ENCODE measurements at regions not wholly inside any gene's neighbourhood (a gene's known extent, or its start where the extent isn't known, plus 50 kb on each side); places are given as distances from the start of the nearest gene placed in this dataset.

- FAIRE-seq (no peak), DNase-seq (no peak)
- no peak overlapping the region for H3K4me3 ChIP-seq (ENCODE audit: low read depth in 1 of 3, low read length in 3 of 3)
- H3K36me3 ChIP-seq (ENCODE audit: control insufficient read depth in 3 of 3, insufficient read depth in 2 of 3, low read depth in 1 of 3, low read length in 3 of 3), result no peaks in the 10 kb centered on the region
- WGBS, 3 donors, result 76 to 86% (median 77%) methylated on average over 1 of the region's 1 CpG
- H3K9me3 ChIP-seq (ENCODE audit: control insufficient read depth in 2 of 2, insufficient read depth in 1 of 2, low read depth in 1 of 2, low read length in 1 of 2), result no peaks in the 10 kb centered on the region
- H3K4me1 ChIP-seq (ENCODE audit: control insufficient read depth in 3 of 3, insufficient read depth in 2 of 3, low read depth in 1 of 3, low read length in 2 of 3), result no peaks in the 10 kb centered on the region
- H3K27ac ChIP-seq (ENCODE audit: low read depth in 1 of 3, low read length in 2 of 3), result no peak overlapping the region
- H3K27me3 ChIP-seq (ENCODE audit: control insufficient read depth in 3 of 3, insufficient read depth in 3 of 3, low read length in 3 of 3), result no peaks in the 10 kb centered on the region
Observed at GRCh38 chr13:38628554-38628953, 58.3 kb upstream of the FREM2 start.

DNA sequence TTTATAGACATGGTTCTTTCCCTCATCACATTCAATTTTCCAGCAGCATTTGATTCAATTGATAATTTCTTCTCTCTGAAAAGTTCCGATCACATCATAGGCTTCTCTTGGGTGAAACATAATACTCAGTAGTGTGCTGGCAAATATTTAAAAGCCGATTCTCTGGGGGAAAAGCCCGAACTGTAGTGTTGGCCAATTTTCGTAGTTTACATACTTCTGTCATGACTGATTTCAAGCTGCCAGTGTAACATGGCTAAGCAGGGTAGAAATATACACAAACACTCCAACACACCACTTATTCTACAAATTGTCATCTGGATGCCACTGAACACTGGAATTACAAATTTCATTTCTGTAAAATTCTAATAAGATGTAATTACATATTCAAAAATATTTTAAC, 56.1 kb upstream of the FREM2 start:
- DNase-seq, result no peak

GRCh38 chr13:38635030-38635429, 51.8 kb upstream of the FREM2 start:
- DNase-seq, result no peak

More for the DNA sequence above, 56.1 kb upstream of the FREM2 start:
- Histone ChIP-seq H3K4me1 (ENCODE audit: control insufficient read depth in 3 of 3, insufficient read depth in 2 of 3, low read depth in 1 of 3, low read length in 2 of 3) (peaks cover 0 to 3% (median 0%) of the 10 kb centered on the region in 3 donors), H3K27me3 (ENCODE audit: control insufficient read depth in 3 of 3, insufficient read depth in 3 of 3, low read length in 3 of 3) (no peaks in the 10 kb centered on the region), H3K9me3 (ENCODE audit: control insufficient read depth in 2 of 2, insufficient read depth in 1 of 2, low read depth in 1 of 2, low read length in 1 of 2) (no peaks in the 10 kb centered on the region), H3K36me3 (ENCODE audit: control insufficient read depth in 3 of 3, insufficient read depth in 2 of 3, low read depth in 1 of 3, low read length in 3 of 3) (no peaks in the 10 kb centered on the region), H3K4me3 (ENCODE audit: low read depth in 1 of 3, low read length in 3 of 3) (no peak overlapping the region), H3K27ac (ENCODE audit: low read depth in 1 of 3, low read length in 2 of 3) (no peak overlapping the region)
- no peak for FAIRE-seq
- WGBS, 3 donors, result 54 to 85% (median 84%) methylated on average over 4 of the region's 4 CpGs

DNA sequence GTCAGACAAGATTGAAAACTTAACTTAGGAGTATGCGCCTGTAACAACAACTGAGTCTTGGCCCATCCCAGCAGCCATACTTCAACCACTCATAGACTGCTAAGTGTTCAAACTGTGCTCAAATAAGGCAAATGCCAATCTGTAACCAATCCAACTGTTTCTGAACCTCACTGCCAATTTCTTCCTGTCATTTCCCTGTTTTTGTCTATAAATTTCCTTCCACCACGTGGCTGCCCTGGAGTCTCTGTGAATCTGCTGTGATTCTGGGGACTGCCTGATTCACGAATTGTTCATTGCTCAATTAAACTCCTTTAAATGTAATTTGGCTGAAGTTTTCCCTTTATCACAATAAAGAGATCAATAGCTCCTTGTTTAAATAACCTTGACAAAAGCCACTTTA, 50.8 kb upstream of the FREM2 start:
- no peak for FAIRE-seq
- no peak for DNase-seq
- Histone ChIP-seq H3K4me3 (ENCODE audit: low read depth in 1 of 3, low read length in 3 of 3) (no peak overlapping the region), H3K36me3 (ENCODE audit: control insufficient read depth in 3 of 3, insufficient read depth in 2 of 3, low read depth in 1 of 3, low read length in 3 of 3) (no peaks in the 10 kb centered on the region), H3K27ac (ENCODE audit: low read depth in 1 of 3, low read length in 2 of 3) (peak overlapping the region in 1 of 3 donors; percentile 28), H3K4me1 (ENCODE audit: control insufficient read depth in 3 of 3, insufficient read depth in 2 of 3, low read depth in 1 of 3, low read length in 2 of 3) (peaks cover 0 to 11% (median 0%) of the 10 kb centered on the region in 3 donors), H3K9me3 (ENCODE audit: control insufficient read depth in 2 of 2, insufficient read depth in 1 of 2, low read depth in 1 of 2, low read length in 1 of 2) (no peaks in the 10 kb centered on the region), H3K27me3 (ENCODE audit: control insufficient read depth in 3 of 3, insufficient read depth in 3 of 3, low read length in 3 of 3) (no peaks in the 10 kb centered on the region)
- 35 to 56% (median 36%) methylated on average over 3 of the region's 3 CpGs for WGBS, 3 donors

More at GRCh38 chr13:38635030-38635429, 51.8 kb upstream of the FREM2 start:
- no peak overlapping the region for H3K4me3 ChIP-seq (ENCODE audit: low read depth in 1 of 3, low read length in 3 of 3)
- no peaks in the 10 kb centered on the region for H3K27me3 ChIP-seq (ENCODE audit: control insufficient read depth in 3 of 3, insufficient read depth in 3 of 3, low read length in 3 of 3)
- H3K36me3 ChIP-seq (ENCODE audit: control insufficient read depth in 3 of 3, insufficient read depth in 2 of 3, low read depth in 1 of 3, low read length in 3 of 3), result no peaks in the 10 kb centered on the region
- H3K4me1 ChIP-seq (ENCODE audit: control insufficient read depth in 3 of 3, insufficient read depth in 2 of 3, low read depth in 1 of 3, low read length in 2 of 3), result peaks cover 0 to 11% (median 0%) of the 10 kb centered on the region in 3 donors
- 75 to 89% (median 81%) methylated on average over 4 of the region's 4 CpGs for WGBS, 3 donors
- no peak overlapping the region for H3K27ac ChIP-seq (ENCODE audit: low read depth in 1 of 3, low read length in 2 of 3)
- no peak for FAIRE-seq
- H3K9me3 ChIP-seq (ENCODE audit: control insufficient read depth in 2 of 2, insufficient read depth in 1 of 2, low read depth in 1 of 2, low read length in 1 of 2), result no peaks in the 10 kb centered on the region

DNA sequence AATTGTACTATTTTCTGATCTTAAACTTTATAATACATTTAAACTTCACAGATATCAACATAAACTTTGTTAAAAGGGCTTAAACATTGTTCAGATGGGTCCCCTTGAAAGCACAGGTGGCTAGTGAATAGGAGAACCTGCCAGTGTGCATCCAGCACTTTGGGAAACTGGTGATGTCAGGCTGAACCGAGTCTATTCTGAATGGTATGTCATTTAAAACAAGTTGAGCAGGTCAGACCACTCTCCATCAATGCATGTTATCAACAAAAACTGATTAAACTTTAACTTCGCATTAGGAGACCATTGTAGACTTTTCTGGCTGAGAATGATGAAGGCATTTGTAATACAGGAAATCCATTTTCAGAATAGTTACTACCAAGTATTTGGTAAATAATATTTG, 50.1 kb upstream of the FREM2 start:
- peak; percentile 77 to 91 for DNase-seq
- FAIRE-seq, result no peak
- H3K36me3 ChIP-seq (ENCODE audit: control insufficient read depth in 3 of 3, insufficient read depth in 2 of 3, low read depth in 1 of 3, low read length in 3 of 3), result no peaks in the 10 kb centered on the region
- no peaks in the 10 kb centered on the region for H3K27me3 ChIP-seq (ENCODE audit: control insufficient read depth in 3 of 3, insufficient read depth in 3 of 3, low read length in 3 of 3)
- H3K4me1 ChIP-seq (ENCODE audit: control insufficient read depth in 3 of 3, insufficient read depth in 2 of 3, low read depth in 1 of 3, low read length in 2 of 3), result peaks cover 0 to 11% (median 0%) of the 10 kb centered on the region in 3 donors
- no peak overlapping the region for H3K4me3 ChIP-seq (ENCODE audit: low read depth in 1 of 3, low read length in 3 of 3)
- peak overlapping the region in 1 of 3 donors; percentile 28 for H3K27ac ChIP-seq (ENCODE audit: low read depth in 1 of 3, low read length in 2 of 3)
- no peaks in the 10 kb centered on the region for H3K9me3 ChIP-seq (ENCODE audit: control insufficient read depth in 2 of 2, insufficient read depth in 1 of 2, low read depth in 1 of 2, low read length in 1 of 2)
- WGBS, 3 donors, result 15 to 38% (median 25%) methylated on average over 2 of the region's 2 CpGs
